Medulla oblongata (tissue), 1 donor: ENCODE measurements at regions not wholly inside any gene's neighbourhood (a gene's known extent, or its start where the extent isn't known, plus 50 kb on each side); places are given as distances from the start of the nearest gene placed in this dataset.
"Not testable (repeated sequence)": the region's sequence is repeated elsewhere in the genome, so short reads cannot be mapped to it uniquely, and the experiment has no call there.

Experiments
- DNase-seq: peaks from one replicate; pipeline ENCODE4 v3.0.0-alpha.2; 2015; ENCODE audit errors: extremely low spot score

GRCh38 chrX:125378205-125378604 is 58.5 kb downstream of the TEX13C start:
- DNase-seq = no peak

DNA sequence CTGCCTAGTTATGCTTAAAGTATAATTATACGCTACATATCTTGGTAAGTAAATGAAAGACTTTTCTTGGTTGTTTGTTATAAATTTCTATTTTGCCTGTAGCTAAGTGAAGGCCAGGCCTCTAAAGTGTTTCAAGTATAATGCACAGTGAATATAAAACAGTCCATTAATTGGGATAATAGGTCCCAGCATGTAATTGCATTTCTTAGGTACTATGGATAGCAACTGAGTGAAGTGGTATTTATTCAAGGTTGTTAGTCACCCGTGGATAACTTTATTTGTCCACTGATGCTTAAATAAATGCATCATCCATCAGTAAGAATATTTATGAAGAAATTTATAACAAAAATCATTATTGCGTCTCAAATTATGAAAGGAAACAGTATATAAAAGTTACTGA is 59.1 kb downstream of the TEX13C start:
- no peak for DNase-seq

DNA sequence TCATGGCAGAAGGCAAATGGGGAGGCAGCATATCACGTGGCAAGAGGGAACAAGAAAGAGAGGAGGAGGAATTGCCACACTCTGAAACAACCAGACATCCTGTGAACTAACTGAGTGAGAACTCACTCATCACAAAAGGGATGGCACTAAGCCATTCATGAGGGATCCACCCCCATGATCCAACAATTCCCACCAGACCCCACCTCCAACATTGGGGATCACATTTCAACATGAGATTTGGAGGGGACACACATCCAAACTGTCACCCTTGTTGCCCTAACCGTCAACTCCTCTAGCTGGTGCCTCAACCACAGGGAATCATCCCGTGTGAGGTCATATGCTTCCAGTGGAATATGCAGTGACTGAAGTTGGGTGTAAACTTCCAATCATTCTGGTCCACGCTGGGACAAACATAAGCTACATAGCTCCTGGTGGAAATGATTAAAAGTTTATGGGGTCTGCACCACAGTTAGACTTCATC is 62.5 kb downstream of the TEX13C start:
- DNase-seq = no peak

DNA sequence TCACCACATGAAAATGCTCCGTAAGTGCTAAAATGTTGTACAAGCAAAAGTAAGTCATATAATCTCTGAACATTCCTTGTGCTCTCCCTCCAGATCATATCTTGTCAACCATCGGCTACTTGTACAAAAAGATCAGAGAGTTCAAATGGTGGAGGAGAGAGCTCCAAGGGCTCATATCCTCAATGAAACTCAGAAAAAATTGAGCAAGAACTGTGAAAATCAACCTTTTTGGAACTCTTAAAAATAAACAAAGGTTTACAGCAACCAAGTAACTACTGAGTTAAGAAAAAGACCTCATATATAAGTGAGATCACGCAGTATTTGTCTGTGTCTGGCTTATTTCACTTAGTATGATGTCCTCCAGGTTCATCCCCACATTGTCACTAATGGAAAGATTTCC is 63.2 kb downstream of the TEX13C start:
- DNase-seq = no peak

GRCh38 chrX:125384867-125385266 is 65.2 kb downstream of the TEX13C start:
- no peak for DNase-seq

DNA sequence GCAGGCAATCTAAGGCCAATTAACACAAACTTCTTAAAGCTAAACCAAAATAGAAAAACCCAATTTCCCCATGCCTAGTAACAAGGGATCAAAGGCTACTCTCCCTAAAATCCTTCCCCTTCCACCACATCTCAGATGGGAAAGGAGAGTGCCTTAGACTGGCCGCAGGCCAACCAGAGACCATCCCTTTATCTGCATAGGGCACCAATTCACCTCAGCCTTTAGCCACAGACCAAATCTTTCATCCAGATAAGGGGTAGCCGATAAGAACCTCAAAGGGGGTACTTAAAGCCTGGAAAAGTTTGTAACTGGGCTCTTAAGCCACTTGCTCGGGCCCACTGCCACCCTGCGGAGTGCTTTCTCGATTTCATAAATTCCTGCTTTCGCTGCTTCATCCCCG is 68.3 kb downstream of the TEX13C start:
- DNase-seq = no peak

- DNase-seq = no peak
These were observed 74.8 kb downstream of the TEX13C start for GRCh38 chrX:125394449-125394848.

DNA sequence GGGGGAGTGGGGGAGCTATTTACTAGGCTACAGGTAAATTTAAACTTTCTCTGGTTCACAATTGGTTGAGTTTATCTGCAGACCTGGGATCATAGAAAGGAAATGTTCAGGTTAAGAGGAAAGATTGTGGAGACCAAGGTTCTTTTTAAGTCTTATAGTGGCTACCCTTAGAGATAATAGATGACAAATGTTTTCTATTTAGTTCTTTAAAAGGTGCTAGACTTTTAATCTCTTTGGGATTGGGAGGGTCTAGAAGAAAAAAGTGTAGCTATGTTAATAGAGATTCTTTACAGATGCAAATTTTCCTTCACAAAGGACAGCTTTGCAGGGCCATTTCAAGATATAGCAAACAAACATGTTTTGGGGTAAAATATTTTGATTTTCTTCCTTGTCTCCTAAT is 76.0 kb downstream of the TEX13C start:
- no peak for DNase-seq

DNA sequence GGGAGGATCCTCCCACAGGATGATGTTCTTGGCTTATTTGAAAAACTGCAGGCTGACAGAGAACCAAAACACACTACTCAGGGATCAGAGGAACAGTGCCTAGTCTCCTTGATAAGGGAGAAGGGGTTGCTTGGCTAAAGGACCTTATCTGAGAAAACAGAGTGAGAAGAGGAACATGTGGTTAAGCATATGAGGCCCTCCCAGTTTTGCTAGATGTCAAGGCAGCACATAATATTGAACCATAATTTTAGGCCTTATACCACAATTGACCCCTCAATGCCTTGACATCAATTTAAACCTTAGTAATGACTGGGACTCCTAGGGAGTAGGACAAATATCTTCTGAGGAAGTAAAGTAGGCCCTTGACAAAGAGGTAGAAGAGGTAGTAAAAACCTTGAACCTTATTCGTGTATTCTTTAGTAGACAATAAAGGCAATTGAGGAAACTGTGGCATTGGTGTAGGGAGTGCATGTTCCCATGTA is 79.3 kb downstream of the TEX13C start:
- DNase-seq = no peak

GRCh38 chrX:125402807-125403206 is 83.1 kb downstream of the TEX13C start:
- no peak for DNase-seq

- no peak for DNase-seq
These were observed 85.0 kb downstream of the TEX13C start for GRCh38 chrX:125404667-125405160.

DNA sequence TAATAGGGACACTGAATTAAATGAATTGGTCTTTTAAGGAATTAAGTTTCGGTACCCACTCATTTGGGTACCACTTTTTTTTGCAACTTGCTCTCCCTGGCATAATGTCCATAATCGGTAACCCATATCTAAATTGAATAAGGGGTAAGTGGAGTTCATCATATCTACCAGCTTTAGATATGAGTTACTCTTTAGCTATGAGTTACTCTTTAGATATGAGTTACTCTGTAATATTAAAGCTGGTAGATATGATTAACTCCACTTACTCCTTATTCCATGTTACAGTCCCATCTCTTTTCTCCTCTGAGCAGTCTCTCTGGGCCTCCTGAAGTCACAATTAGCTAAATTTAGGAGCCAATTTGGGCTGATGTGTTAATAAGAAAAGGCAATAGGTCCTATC is 85.7 kb downstream of the TEX13C start:
- no peak for DNase-seq

DNA sequence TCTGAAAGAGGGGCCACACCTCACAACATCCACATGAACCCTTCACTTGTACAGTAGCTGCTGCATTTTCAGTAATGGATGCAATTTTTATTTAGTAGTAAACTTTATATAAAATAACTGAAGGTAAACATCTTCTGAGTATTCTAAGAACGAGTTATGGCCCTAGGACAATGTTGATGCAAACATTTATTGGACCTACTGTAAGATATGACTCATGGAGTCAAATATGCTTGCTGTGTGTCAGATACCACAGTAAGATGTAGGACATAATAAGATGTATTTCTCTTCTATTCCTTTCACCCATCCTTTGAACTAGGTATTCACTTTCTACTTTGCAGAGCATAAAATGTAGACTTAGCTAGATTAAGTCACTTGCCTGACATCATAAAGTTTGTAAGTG is 87.6 kb downstream of the TEX13C start:
- no peak for DNase-seq

DNA sequence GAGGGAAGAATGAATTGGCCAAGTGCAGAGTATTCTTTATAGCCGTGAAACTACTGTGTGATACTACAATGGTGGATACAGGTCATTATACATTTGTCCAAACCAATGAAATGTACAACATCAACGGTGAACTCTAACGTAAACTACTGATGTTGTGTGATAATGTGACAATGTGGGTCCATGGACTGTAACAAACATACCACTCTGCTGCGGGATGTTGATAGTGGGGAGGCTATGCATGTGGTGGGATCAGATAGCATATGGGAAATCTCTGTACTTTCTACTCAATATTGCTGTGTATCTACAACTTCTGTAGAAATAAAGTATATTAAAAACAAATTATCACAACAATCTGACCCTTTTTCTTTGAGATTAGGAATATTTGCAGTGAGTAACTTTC is 101.1 kb downstream of the TEX13C start:
- DNase-seq = no peak

- DNase-seq = no peak
These were observed 103.3 kb downstream of the TEX13C start for GRCh38 chrX:125422986-125423385.

DNA sequence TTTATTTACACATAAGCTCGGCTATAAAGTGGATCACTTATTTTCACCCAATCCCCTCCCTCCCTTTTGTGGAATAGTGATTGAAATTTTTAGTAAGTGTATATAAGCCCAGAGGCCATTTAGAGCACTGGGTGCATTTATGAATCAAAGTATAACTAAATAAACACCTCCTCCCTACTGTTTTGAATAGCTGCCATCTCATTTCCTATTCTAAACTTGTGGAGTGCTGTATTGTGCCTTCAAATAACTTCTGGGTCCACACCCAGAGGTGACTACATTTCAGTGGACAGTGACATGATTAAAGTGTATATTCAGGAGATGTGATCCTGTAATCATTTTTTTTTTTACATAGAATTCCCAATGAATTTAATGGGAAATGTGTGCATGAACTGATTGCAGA is 104.9 kb downstream of the TEX13C start:
- no peak for DNase-seq

DNA sequence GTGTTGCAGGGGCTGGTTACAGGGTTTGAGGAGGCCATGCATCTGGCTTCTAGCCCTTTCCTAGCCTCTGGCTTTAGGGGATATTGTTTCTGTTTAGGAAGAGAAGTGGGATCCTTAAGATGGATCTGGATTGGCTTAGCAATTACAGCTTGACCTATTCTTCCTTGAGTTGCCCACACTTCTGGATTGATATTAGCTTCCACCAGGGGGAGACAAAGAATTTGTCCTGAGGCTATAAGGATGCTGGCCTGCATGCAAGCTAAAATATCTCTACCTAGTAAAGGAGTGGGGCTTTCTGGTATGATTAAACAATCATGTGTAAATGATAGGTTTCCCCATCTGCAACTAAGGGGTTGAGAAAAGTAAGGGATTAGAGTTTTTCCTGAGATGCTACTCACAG is 117.2 kb downstream of the TEX13C start:
- DNase-seq = no peak

DNA sequence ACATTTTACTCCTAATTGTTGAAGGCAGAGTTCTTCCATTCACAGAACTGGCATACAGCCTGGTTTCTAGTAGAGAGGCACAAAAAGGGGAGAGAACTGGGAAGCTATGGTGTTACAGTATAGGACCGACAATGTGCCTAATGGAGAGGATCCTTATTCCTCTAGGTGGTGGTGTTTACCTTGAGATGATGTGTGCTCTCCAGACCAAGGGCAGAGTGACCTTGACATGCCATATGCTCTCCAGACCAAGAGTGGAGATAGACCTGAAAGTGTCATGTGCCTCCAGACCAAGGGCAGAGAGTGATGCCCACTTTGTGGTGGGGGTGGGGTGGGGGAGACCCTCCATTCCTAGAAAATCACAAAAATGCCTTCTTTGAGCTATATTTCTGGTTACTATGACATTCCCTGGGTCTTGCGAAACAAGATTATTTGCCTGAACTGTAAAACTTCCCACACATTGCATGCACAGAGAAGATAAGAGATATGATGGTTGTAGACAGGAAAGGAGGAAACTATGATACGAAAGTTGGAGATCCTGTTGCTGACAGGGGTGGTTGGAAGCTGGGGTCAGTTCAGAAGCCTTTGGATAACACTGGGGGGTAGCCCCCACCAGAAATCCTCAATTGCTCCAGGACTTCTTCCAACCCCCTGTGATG is 119.7 kb downstream of the TEX13C start:
- DNase-seq = no peak

GRCh38 chrX:125444659-125445058 is 125.0 kb downstream of the TEX13C start:
- no peak for DNase-seq

DNA sequence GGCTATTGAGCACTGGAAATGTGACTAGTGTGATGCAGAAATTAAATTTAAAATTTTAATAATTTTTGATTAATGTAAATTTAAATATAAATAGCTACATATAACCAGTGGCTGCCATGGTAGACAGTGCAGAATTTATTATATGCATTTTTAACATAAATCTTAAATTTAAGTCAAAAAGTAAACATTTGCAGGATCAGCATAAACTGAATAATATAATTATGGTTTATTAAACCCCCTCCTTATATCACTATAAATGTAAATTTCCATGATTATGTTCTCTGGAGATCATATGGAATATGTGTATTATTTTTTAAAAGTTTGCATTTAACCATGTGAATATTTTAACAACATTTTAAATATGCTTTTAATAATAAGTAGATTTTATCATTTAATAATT is 155.8 kb downstream of the TEX13C start:
- no peak for DNase-seq

DNA sequence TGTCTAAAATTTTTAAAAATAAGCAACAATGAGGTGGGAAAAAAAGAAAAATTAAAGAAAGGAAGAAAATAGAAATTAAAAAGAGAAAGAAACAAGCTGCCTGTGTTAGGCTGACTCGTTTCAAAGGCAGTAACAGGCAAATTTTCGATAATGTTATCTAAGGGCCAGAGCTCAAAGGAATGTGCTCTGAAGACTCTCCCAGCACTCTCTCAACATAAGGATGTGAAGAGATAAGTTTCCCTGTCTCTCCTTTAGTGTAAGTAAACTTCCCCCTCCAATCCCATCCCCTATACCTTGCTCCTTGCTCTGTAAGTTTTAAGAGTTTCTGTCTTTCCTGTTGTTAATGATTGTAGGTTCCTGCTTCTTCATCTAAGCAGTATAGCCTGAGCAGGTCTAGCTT is 172.8 kb downstream of the TEX13C start:
- DNase-seq = no peak

DNA sequence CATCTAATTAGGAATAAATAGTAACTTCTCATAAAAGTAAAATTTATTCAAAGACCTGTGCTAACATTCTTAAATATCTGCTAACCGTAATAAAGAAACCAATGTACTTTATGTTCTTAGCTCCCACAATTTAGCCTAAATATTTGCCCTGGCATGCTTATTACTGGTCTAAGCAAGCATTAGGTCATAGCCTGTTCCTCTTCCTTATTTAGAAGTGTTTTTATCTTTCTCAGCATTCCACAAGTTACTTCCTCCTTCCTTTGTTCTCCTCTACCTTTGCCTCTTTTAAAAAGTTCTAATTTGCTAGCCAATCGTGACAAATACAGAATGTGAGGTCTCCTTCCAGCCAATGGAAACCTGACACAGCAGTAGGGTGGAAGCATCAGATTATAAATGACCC is 173.3 kb downstream of the TEX13C start:
- not testable (repeated sequence) for DNase-seq

GRCh38 chrX:125497667-125498066 is 178.0 kb downstream of the TEX13C start:
- DNase-seq = no peak

GRCh38 chrX:125503769-125504168 is 184.1 kb downstream of the TEX13C start:
- no peak for DNase-seq
